Subcutaneous abdominal adipose tissue (tissue), 5 donors: ENCODE measurements at regions not wholly inside any gene's neighbourhood (a gene's known extent, or its start where the extent isn't known, plus 50 kb on each side); places are given as distances from the start of the nearest gene placed in this dataset.
"Not testable (repeated sequence)": the region's sequence is repeated elsewhere in the genome, so short reads cannot be mapped to it uniquely, and the experiment has no call there.

Experiments used
- H3K27ac ChIP-seq: one replicate; pipeline ENCODE4 v1.7.0; 2013; ENCODE audit warnings: low read depth, mild to moderate bottlenecking, inconsistent platforms, low read length, moderate library complexity
- H3K27me3 ChIP-seq, 5 donors: one replicate each; pipeline ENCODE4 v1.7.0; 2013; ENCODE audit warnings: low read length in 5 of 5, inconsistent platforms in 1 of 5; ENCODE audit not compliant: control insufficient read depth in 5 of 5, insufficient read depth in 4 of 5
- H3K36me3 ChIP-seq, 5 donors: one replicate each; pipeline ENCODE4 v1.7.0; 2013; ENCODE audit warnings: low read length in 5 of 5; ENCODE audit not compliant: control insufficient read depth in 5 of 5, insufficient read depth in 5 of 5
- H3K4me1 ChIP-seq, 5 donors: one replicate each; pipeline ENCODE4 v1.7.0; 2013; ENCODE audit warnings: low read length in 5 of 5, mild to moderate bottlenecking in 3 of 5, moderate library complexity in 1 of 5; ENCODE audit not compliant: control insufficient read depth in 5 of 5, insufficient read depth in 5 of 5
- H3K4me3 ChIP-seq, 5 donors: one replicate each; pipeline ENCODE4 v1.7.0; 2013; ENCODE audit warnings: low read length in 5 of 5, low read depth in 1 of 5
- H3K9ac ChIP-seq, 5 donors: one replicate each; pipeline ENCODE4 v1.7.0; 2013; ENCODE audit warnings: low read length in 5 of 5, mild to moderate bottlenecking in 4 of 5, moderate library complexity in 3 of 5
- H3K9me3 ChIP-seq, 5 donors: one replicate each; pipeline ENCODE4 v1.7.0; 2013; ENCODE audit warnings: low read length in 5 of 5; ENCODE audit not compliant: control insufficient read depth in 5 of 5
- donor health status: healthy.
- donor health status: healthy.
- donor health status: healthy.
- donor health status: healthy.
- donor health status: healthy.

- Histone ChIP-seq H3K27ac (no peak overlapping the region), H3K9ac (no peak overlapping the region)
These were observed 455.1 kb upstream of the RGMB start for GRCh38 chr5:98318386-98318785.

DNA sequence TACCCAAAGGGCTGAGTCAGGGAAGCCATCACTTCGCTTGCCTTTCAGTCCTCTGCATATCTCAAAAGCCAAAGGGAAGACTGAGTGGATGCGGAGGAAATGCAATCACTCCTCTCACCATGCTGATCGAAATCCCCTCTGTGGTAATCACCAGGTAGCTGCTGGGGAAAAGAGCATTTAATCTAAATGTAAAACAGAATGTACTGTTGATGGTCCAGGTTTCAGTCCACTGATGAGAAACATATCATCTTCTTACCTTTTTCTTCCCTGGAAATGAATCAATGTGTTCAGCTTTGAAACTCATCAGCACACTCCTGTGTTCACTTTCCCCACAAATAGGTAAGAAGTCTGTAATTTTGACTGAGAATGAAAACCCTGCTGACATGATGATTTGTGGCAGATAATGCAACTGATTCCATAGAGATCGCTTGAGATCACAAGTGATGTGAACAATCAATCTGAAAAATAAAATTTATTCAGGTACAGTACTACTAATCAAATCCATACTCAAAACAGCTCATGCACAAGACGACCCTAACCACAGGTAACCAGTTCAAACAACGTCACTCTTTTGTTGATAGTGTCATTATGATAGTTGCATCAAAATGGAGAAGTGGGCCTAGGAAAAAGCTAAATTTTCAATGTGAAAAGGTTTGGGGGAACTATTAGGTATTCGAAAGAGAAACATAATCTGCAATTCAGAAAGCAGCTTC lies 454.0 kb upstream of the RGMB start:
- H3K9ac ChIP-seq: no peak overlapping the region
- H3K4me3 ChIP-seq: no peak overlapping the region
- no peaks in the 10 kb centered on the region for H3K9me3 ChIP-seq
- H3K27me3 ChIP-seq: no peaks in the 10 kb centered on the region
- no peaks in the 10 kb centered on the region for H3K4me1 ChIP-seq
- H3K36me3 ChIP-seq: no peaks in the 10 kb centered on the region
- H3K27ac ChIP-seq: no peak overlapping the region

More at GRCh38 chr5:98318386-98318785, 455.1 kb upstream of the RGMB start:
- Histone ChIP-seq H3K4me3 (no peak overlapping the region), H3K9me3 (no peaks in the 10 kb centered on the region), H3K36me3 (no peaks in the 10 kb centered on the region), H3K4me1 (no peaks in the 10 kb centered on the region), H3K27me3 (no peaks in the 10 kb centered on the region)

- no peak overlapping the region for H3K9ac ChIP-seq
- no peaks in the 10 kb centered on the region for H3K27me3 ChIP-seq
- H3K27ac ChIP-seq: no peak overlapping the region
- no peaks in the 10 kb centered on the region for H3K9me3 ChIP-seq
- H3K4me3 ChIP-seq: no peak overlapping the region
- H3K4me1 ChIP-seq: no peaks in the 10 kb centered on the region
- H3K36me3 ChIP-seq: no peaks in the 10 kb centered on the region
These were observed 453.1 kb upstream of the RGMB start for GRCh38 chr5:98320343-98320742.

- Histone ChIP-seq H3K4me1 (no peaks in the 10 kb centered on the region), H3K36me3 (no peaks in the 10 kb centered on the region), H3K27ac (no peak overlapping the region)
These were observed 452.1 kb upstream of the RGMB start for GRCh38 chr5:98321361-98321760.

DNA sequence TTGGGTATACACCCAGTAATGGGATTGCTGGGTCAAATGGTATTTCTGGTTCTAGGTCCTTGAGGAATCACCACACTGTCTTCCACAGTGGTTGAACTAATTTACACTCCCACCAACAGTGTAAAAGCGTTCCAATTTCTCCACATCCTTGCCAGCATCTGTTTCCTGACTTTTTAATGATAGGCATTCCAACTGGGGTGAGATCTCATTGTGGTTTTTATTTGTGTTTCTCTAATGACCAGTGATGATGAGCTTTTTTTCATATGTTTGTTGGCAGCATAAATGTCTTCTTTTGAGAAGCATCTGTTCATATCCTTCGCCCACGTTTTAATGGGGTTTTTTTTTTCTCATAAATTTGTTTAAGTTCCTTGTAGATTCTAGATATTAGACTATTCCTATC lies 448.3 kb upstream of the RGMB start:
- not testable (repeated sequence) for H3K9ac ChIP-seq, H3K27me3 ChIP-seq, H3K4me1 ChIP-seq, H3K36me3 ChIP-seq, H3K9me3 ChIP-seq, H3K27ac ChIP-seq, H3K4me3 ChIP-seq

More at GRCh38 chr5:98321361-98321760, 452.1 kb upstream of the RGMB start:
- no peak overlapping the region for H3K4me3 ChIP-seq
- no peak overlapping the region for H3K9ac ChIP-seq
- no peaks in the 10 kb centered on the region for H3K9me3 ChIP-seq
- no peaks in the 10 kb centered on the region for H3K27me3 ChIP-seq

DNA sequence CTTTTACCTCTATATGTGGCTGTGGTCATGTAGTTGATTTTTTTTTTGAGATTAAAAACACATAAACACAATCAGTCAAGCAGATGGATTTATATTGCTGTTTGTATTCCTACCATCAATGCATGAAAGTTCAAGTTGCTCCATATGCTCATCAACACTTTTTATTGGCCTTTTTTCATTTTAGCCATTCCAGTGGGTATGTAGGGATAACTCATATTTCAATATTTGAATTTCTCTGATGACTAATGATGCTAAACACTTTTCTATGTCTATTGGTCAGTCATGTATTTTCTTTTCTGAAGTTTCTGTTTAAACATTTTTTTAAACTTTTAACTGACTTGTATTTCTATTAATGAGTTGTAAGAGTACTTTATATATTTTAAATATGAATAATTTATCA lies 445.4 kb upstream of the RGMB start:
- Histone ChIP-seq H3K36me3 (no peaks in the 10 kb centered on the region), H3K9ac (no peak overlapping the region), H3K9me3 (no peaks in the 10 kb centered on the region), H3K27ac (no peak overlapping the region), H3K27me3 (no peaks in the 10 kb centered on the region), H3K4me1 (no peaks in the 10 kb centered on the region), H3K4me3 (no peak overlapping the region)

- H3K27me3 ChIP-seq: no peaks in the 10 kb centered on the region
- H3K4me1 ChIP-seq: no peaks in the 10 kb centered on the region
- H3K27ac ChIP-seq: no peak overlapping the region
- H3K36me3 ChIP-seq: no peaks in the 10 kb centered on the region
- H3K9me3 ChIP-seq: no peaks in the 10 kb centered on the region
- no peak overlapping the region for H3K4me3 ChIP-seq
- H3K9ac ChIP-seq: no peak overlapping the region
These were observed 442.6 kb upstream of the RGMB start for GRCh38 chr5:98330871-98331270.

DNA sequence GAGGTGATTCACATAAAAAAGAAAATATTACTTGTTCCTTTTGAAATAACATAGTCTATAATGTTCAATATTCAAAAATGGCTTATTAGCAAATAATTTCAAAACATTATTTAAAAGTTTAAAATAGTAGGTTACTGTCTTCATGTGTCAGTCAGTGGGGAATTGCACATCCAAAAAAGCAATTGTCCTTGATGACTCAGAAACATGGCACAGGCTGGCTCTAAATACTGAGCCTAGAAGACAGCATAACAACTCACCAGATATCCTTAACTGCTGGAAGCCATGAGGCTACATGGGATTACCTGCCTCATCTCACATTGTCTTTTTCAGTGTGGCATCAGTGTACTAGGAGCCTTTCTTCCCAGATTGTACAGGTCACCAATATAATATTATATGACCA lies 439.5 kb upstream of the RGMB start:
- H3K27me3 ChIP-seq: no peaks in the 10 kb centered on the region
- no peaks in the 10 kb centered on the region for H3K36me3 ChIP-seq
- no peak overlapping the region for H3K4me3 ChIP-seq
- H3K9ac ChIP-seq: no peak overlapping the region
- H3K9me3 ChIP-seq: peaks cover 0 to 2% (median 0%) of the 10 kb centered on the region in 5 donors
- H3K27ac ChIP-seq: no peak overlapping the region
- no peaks in the 10 kb centered on the region for H3K4me1 ChIP-seq

GRCh38 chr5:98334946-98335345 lies 438.5 kb upstream of the RGMB start:
- Histone ChIP-seq H3K4me1 (no peaks in the 10 kb centered on the region), H3K27ac (no peak overlapping the region), H3K27me3 (no peaks in the 10 kb centered on the region), H3K9ac (no peak overlapping the region), H3K4me3 (no peak overlapping the region), H3K9me3 (peaks cover 0 to 5% (median 0%) of the 10 kb centered on the region in 5 donors), H3K36me3 (no peaks in the 10 kb centered on the region)

DNA sequence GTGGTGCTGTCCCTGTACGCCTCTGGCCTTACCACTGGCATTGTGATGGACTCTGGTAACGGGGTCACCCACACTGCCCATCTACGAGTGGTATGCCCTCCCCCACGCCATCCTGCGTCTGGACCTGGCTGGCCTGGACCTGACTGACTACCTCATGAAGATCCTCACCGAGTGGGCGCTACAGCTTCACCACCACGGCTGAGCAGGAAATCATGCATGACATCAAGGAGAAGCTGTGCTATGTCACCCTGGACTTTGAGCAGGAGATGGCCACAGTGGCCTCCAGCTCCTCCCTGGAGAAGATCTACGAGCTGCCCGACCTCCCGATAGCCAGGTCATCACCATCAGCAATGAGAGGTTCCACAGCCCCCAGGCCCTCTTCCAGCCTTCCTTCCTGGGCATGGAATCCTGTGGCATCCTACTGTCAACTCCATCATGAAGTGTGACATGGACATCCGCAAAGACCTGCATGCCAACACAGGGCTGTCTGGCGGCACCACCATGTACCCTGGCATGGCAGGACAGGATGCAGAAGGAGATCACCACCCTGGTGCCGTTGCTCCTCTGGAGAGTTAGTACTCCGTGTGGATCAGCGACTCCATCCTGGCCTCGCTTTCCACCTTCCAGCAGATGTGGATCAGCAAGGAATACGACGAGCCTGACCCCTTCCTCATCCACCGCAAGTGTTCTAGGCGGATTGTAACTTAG lies 434.2 kb upstream of the RGMB start:
- H3K36me3 ChIP-seq: no peaks in the 10 kb centered on the region
- no peaks in the 10 kb centered on the region for H3K27me3 ChIP-seq
- no peaks in the 10 kb centered on the region for H3K4me1 ChIP-seq
- no peak overlapping the region for H3K4me3 ChIP-seq
- H3K9me3 ChIP-seq: peaks cover 0 to 5% (median 0%) of the 10 kb centered on the region in 5 donors
- H3K9ac ChIP-seq: no peak overlapping the region
- H3K27ac ChIP-seq: no peak overlapping the region
